GM23338 (cell line): ENCODE measurements at regions not wholly inside any gene's neighbourhood (a gene's known extent, or its start where the extent isn't known, plus 50 kb on each side); places are given as distances from the start of the nearest gene placed in this dataset.

ENCODE experiments used
- ATAC-seq: fragments of 200-7000 bp; cut with Tn5 transposase; 3 replicates; pipeline ENCODE4 v1.9.1; 2020
- DNase-seq: peaks from one replicate; pipeline ENCODE4 v3.0.0-alpha.2; 2015; ENCODE audit warnings: low spot score
- H2AFZ ChIP-seq: fragments of 200-600 bp; sonication (generic); 2 replicates; pipeline ENCODE4 v1.8.0; 2016; ENCODE audit warnings: antibody characterized with exemption, mild to moderate bottlenecking, moderate library complexity
- H3F3A ChIP-seq: fragments of 200-600 bp; sonication (generic); replicated peaks from 2 replicates; pipeline ENCODE4 v1.8.0; 2017; ENCODE audit warnings: antibody characterized with exemption, mixed run types, low read depth
- H3K27ac ChIP-seq: fragments of 200-600 bp; sonication (generic); 2 replicates; pipeline ENCODE4 v1.6.1; 2016; ENCODE audit warnings: low read depth
- H3K27me3 ChIP-seq: fragments of 200-600 bp; sonication (generic); 2 replicates; pipeline ENCODE4 v1.8.0; 2016; ENCODE audit warnings: mild to moderate bottlenecking, mixed run types, moderate library complexity; ENCODE audit not compliant: insufficient read depth
- H3K36me3 ChIP-seq: fragments of 200-600 bp; sonication (generic); 2 replicates; pipeline ENCODE4 v1.8.0; 2016; ENCODE audit warnings: mild to moderate bottlenecking; ENCODE audit not compliant: insufficient read depth
- H3K4me1 ChIP-seq: fragments of 200-600 bp; sonication (generic); 2 replicates; pipeline ENCODE4 v1.8.0; 2016; ENCODE audit warnings: mild to moderate bottlenecking, moderate library complexity; ENCODE audit not compliant: insufficient read depth
- H3K4me2 ChIP-seq: fragments of 200-600 bp; sonication (generic); 2 replicates; pipeline ENCODE4 v1.7.1; 2017; ENCODE audit warnings: mixed run types
- H3K4me3 ChIP-seq: fragments of 200-600 bp; sonication (generic); 2 replicates; pipeline ENCODE4 v1.6.1; 2016; ENCODE audit warnings: mixed run types
- H3K79me2 ChIP-seq: fragments of 200-600 bp; sonication (generic); replicated peaks from 2 replicates; pipeline ENCODE4 v1.8.0; 2017; ENCODE audit warnings: mild to moderate bottlenecking; ENCODE audit not compliant: insufficient read depth
- H3K9me2 ChIP-seq: fragments of 200-600 bp; sonication (generic); 2 replicates; pipeline ENCODE4 v1.8.0; 2017; ENCODE audit not compliant: insufficient read depth
- H4K20me1 ChIP-seq: fragments of 200-600 bp; sonication (generic); replicated peaks from 2 replicates; pipeline ENCODE4 v1.8.0; 2017; ENCODE audit warnings: mild to moderate bottlenecking; ENCODE audit not compliant: insufficient read depth
- H3K27ac Mint-ChIP-seq: 2 replicates; pipeline ENCODE4 v1.8.0; 2020; ENCODE audit warnings: inconsistent platforms, mild to moderate bottlenecking, moderate library complexity, mixed read lengths
- H3K27me3 Mint-ChIP-seq: 3 replicates; pipeline ENCODE4 v1.8.0; 2022; ENCODE audit warnings: low read depth, mild to moderate bottlenecking, moderate library complexity, mixed read lengths, inconsistent platforms; ENCODE audit not compliant: insufficient read depth, poor library complexity
- H3K36me3 Mint-ChIP-seq: 3 replicates; pipeline ENCODE4 v1.8.0; 2021; ENCODE audit warnings: low read depth, mild to moderate bottlenecking, inconsistent platforms, moderate library complexity, mixed read lengths
- H3K4me1 Mint-ChIP-seq: 3 replicates; pipeline ENCODE4 v1.8.0; 2020; ENCODE audit warnings: mild to moderate bottlenecking, inconsistent platforms, mixed read lengths
- H3K4me3 Mint-ChIP-seq: 3 replicates; pipeline ENCODE4 v1.8.0; 2021; ENCODE audit warnings: moderate library complexity, mild to moderate bottlenecking, inconsistent platforms, mixed read lengths
- H3K9me3 Mint-ChIP-seq: 3 replicates; pipeline ENCODE4 v1.8.0; 2020; ENCODE audit warnings: moderate library complexity, mild to moderate bottlenecking, inconsistent platforms, mixed read lengths
- CREB1 ChIP-seq: fragments of 250-450 bp; sonication (Bioruptor Pico); IDR thresholded peaks from 2 replicates; pipeline ENCODE4 v1.5.0; 2020; ENCODE audit warnings: low read depth, mild to moderate bottlenecking, moderate library complexity
- CTCF ChIP-seq, 2 experiments: fragments of 200-600 bp in 1 of 2; sonication (generic) in 1 of 2; conservative IDR thresholded peaks; 2 replicates each; pipeline versions ENCODE4 v1.5.1 to v1.6.1; 2016 to 2017; ENCODE audit warnings: antibody characterized with exemption in 2 of 2, low read depth in 2 of 2, mild to moderate bottlenecking in 2 of 2, moderate library complexity in 1 of 2
- ETS1 ChIP-seq: IDR thresholded peaks from 2 replicates; pipeline ENCODE4 v1.6.1; 2016; ENCODE audit warnings: antibody characterized with exemption
- NANOG ChIP-seq: IDR thresholded peaks from 2 replicates; pipeline ENCODE4 v1.6.1; 2016; ENCODE audit warnings: antibody characterized with exemption, borderline replicate concordance
- POLR2AphosphoS5 ChIP-seq: IDR thresholded peaks from 2 replicates; pipeline ENCODE4 v1.6.1; 2016; ENCODE audit warnings: antibody characterized with exemption, low read depth
- ZNF462 ChIP-seq: fragments of 250-450 bp; sonication (Bioruptor Pico); IDR thresholded peaks from 2 replicates; pipeline ENCODE4 v1.5.0; 2020; ENCODE audit warnings: mild to moderate bottlenecking, moderate library complexity

GRCh38 chr6:134823710-134824034 is 126.2 kb downstream of the ALDH8A1 start:
- Mint-ChIP-seq H3K4me1 (peaks cover 6% of the 10 kb centered on the region; the same call in 2 of the 3 replicates), H3K27ac (no peak overlapping the region), H3K4me3 (no peak overlapping the region), H3K27me3 (peaks cover 4% of the 10 kb centered on the region), H3K36me3 (peaks cover 7% of the 10 kb centered on the region; the same call in 1 of the 3 replicates), H3K9me3 (peaks cover 10% of the 10 kb centered on the region; the same call in 2 of the 3 replicates)
- H3K9me2 ChIP-seq = 0 out of 2 replicates have a peak, but pooled peaks cover 2% of the 10 kb centered on the region
- ATAC-seq = no peak
- H2AFZ ChIP-seq = no peak overlapping the region; the same call in 1 of the 2 replicates
- 0 out of 2 replicates have a peak, but pooled peaks cover 4% of the 10 kb centered on the region for H3K36me3 ChIP-seq
- H3K27ac ChIP-seq = no peak overlapping the region
- H3K79me2 ChIP-seq = no peaks in the 10 kb centered on the region
- DNase-seq = no peak
- H3K4me3 ChIP-seq = no peak overlapping the region
- H4K20me1 ChIP-seq = no peaks in the 10 kb centered on the region
- H3K4me1 ChIP-seq = no peaks in the 10 kb centered on the region
- H3K27me3 ChIP-seq = no peaks in the 10 kb centered on the region
- no peaks in the 10 kb centered on the region for H3F3A ChIP-seq
- H3K4me2 ChIP-seq = no peak overlapping the region
- TF ChIP-seq POLR2AphosphoS5 (no peak), CTCF (conservative IDR thresholded peaks at IDR 0.05; ENCODE audit: low read depth in 2 of 2) (no peak)

- ATAC-seq (peak; percentile 100), DNase-seq (peak; percentile 96)
- Histone ChIP-seq H3K4me1 (no peaks in the 10 kb centered on the region), H3K9me2 (0 out of 2 replicates have a peak, but pooled peaks cover 2% of the 10 kb centered on the region), H2AFZ (peak overlapping the region; percentile 23), H3K79me2 (no peaks in the 10 kb centered on the region), H3F3A (no peaks in the 10 kb centered on the region), H3K4me2 (no peak overlapping the region), H3K36me3 (0 out of 2 replicates have a peak, but pooled peaks cover 4% of the 10 kb centered on the region), H3K4me3 (no peak overlapping the region), H3K27me3 (no peaks in the 10 kb centered on the region), H4K20me1 (no peaks in the 10 kb centered on the region), H3K27ac (no peak overlapping the region)
- Mint-ChIP-seq H3K27me3 (peaks cover 4% of the 10 kb centered on the region), H3K36me3 (peaks cover 7% of the 10 kb centered on the region; the same call in 1 of the 3 replicates), H3K4me3 (no peak overlapping the region), H3K9me3 (peaks cover 10% of the 10 kb centered on the region; the same call in 2 of the 3 replicates), H3K27ac (no peak overlapping the region), H3K4me1 (peaks cover 6% of the 10 kb centered on the region; the same call in 2 of the 3 replicates)
- no peak for TF ChIP-seq NANOG
- TF ChIP-seq ETS1 = no peak
- no peak for TF ChIP-seq CREB1 (CRISPR knock-in tag)
- TF ChIP-seq ZNF462 = no peak
- no peak for TF ChIP-seq POLR2AphosphoS5
- TF ChIP-seq CTCF (conservative IDR thresholded peaks at IDR 0.05; ENCODE audit: low read depth in 2 of 2) = peak; percentile 83 to 88
These were observed 126.8 kb downstream of the ALDH8A1 start for GRCh38 chr6:134822920-134823709.
